H1 (cell line): ENCODE measurements at regions not wholly inside any gene's neighbourhood (a gene's known extent, or its start where the extent isn't known, plus 50 kb on each side); places are given as distances from the start of the nearest gene placed in this dataset.

Source experiments
- CTCF ChIP-seq, 3 experiments: IDR thresholded peaks; 1 replicate in 2 of 3; 2 replicates in 1 of 3; pipeline versions ENCODE4 v1.5.1 to v1.6.1; 2011; ENCODE audit warnings: low read length in 3 of 3, mild to moderate bottlenecking in 3 of 3, inconsistent platforms in 2 of 3, low read depth in 1 of 3, moderate library complexity in 1 of 3; ENCODE audit not compliant: insufficient read depth in 1 of 3; ENCODE audit errors: control extremely low read depth in 1 of 3
- EGR1 ChIP-seq: IDR thresholded peaks from 2 replicates; pipeline ENCODE4 v1.6.1; 2011; ENCODE audit warnings: low read depth, low read length, borderline replicate concordance
- EP300 ChIP-seq, 2 experiments: IDR thresholded peaks; 1 replicate in 1 of 2; 2 replicates in 1 of 2; pipeline ENCODE4 v1.6.1; 2011 to 2012; ENCODE audit warnings: low read depth in 2 of 2, low read length in 2 of 2, mild to moderate bottlenecking in 2 of 2, borderline replicate concordance in 1 of 2, inconsistent platforms in 1 of 2, moderate library complexity in 1 of 2
- FOSL1 ChIP-seq: IDR thresholded peaks from 2 replicates; pipeline ENCODE4 v1.6.1; 2011; ENCODE audit warnings: mild to moderate bottlenecking, low read depth, low read length, moderate library complexity; ENCODE audit not compliant: insufficient read depth

- TF ChIP-seq EP300 (IDR thresholded peaks at IDR 0.05; ENCODE audit: borderline replicate concordance in 1 of 2, low read depth in 2 of 2, low read length in 2 of 2) (no peak), FOSL1 (no peak), EGR1 (no peak), CTCF (IDR thresholded peaks at IDR 0.05; ENCODE audit: control extremely low read depth in 1 of 3, insufficient read depth in 1 of 3, low read depth in 1 of 3, low read length in 3 of 3) (no peak)
Measured at GRCh38 chr10:44674536-44675386, 236.4 kb upstream of the TMEM72 start.
